Sigmoid colon (tissue), 4 donors: ENCODE measurements at regions not wholly inside any gene's neighbourhood (a gene's known extent, or its start where the extent isn't known, plus 50 kb on each side); places are given as distances from the start of the nearest gene placed in this dataset.
"Not testable (repeated sequence)": the region's sequence is repeated elsewhere in the genome, so short reads cannot be mapped to it uniquely, and the experiment has no call there.

ENCODE experiments used
- POLR2A ChIP-seq, 2 donors: fragments of 450-650 bp; IDR thresholded peaks; one replicate each; pipeline ENCODE4 v1.6.1; 2016; ENCODE audit warnings: antibody characterized with exemption in 2 of 2, mild to moderate bottlenecking in 2 of 2, moderate library complexity in 2 of 2
- POLR2AphosphoS5 ChIP-seq, 4 donors: sonication (generic); formaldehyde crosslinking; IDR thresholded peaks; one replicate each; pipeline ENCODE4 v1.6.1; 2017; ENCODE audit warnings: antibody characterized with exemption in 4 of 4
- TF ChIP-seq, protein P1 (sequence below), 4 experiments: fragments of 450-650 bp in 3 of 4; fragments of 200-600 bp in 1 of 4; IDR thresholded peaks; one replicate each; pipeline ENCODE4 v1.5.1; 2016 to 2019; ENCODE audit warnings: antibody characterized with exemption in 4 of 4, mild to moderate bottlenecking in 3 of 4, moderate library complexity in 2 of 4

DNA sequence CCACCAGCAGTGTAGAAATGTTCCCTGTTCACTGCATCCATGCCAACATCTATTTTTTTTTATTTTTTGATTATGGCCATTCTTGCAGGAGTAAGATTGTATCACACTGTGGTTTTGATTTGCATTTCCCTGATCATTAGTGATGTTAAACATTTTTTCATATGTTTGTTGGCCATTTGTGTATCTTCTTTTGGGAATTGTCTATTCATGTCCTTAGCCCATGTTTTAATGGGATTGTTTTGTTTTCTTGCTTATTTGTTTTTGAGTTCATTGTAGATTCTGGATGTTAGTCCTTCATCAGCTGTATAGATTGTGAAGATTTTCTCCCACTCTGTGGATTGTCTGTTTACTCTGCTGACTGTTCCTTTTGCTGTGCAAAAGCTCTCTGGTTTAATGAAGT, 126.9 kb downstream of the NDFIP2 start:
- TF ChIP-seq, protein P1, sequence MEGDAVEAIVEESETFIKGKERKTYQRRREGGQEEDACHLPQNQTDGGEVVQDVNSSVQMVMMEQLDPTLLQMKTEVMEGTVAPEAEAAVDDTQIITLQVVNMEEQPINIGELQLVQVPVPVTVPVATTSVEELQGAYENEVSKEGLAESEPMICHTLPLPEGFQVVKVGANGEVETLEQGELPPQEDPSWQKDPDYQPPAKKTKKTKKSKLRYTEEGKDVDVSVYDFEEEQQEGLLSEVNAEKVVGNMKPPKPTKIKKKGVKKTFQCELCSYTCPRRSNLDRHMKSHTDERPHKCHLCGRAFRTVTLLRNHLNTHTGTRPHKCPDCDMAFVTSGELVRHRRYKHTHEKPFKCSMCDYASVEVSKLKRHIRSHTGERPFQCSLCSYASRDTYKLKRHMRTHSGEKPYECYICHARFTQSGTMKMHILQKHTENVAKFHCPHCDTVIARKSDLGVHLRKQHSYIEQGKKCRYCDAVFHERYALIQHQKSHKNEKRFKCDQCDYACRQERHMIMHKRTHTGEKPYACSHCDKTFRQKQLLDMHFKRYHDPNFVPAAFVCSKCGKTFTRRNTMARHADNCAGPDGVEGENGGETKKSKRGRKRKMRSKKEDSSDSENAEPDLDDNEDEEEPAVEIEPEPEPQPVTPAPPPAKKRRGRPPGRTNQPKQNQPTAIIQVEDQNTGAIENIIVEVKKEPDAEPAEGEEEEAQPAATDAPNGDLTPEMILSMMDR (IDR thresholded peaks at IDR 0.05): not testable (repeated sequence)
- TF ChIP-seq POLR2AphosphoS5, POLR2A (IDR thresholded peaks at IDR 0.05): not testable (repeated sequence)
